Stomach (tissue), 4 donors: ENCODE measurements at regions not wholly inside any gene's neighbourhood (a gene's known extent, or its start where the extent isn't known, plus 50 kb on each side); places are given as distances from the start of the nearest gene placed in this dataset.

Source experiments
- CTCF ChIP-seq, 7 experiments: fragments of 450-650 bp in 4 of 7; fragments of 200-600 bp in 3 of 7; sonication (generic) in 3 of 7; IDR thresholded peaks; one replicate each; pipeline ENCODE4 v1.5.1; 2016 to 2019; ENCODE audit warnings: antibody characterized with exemption in 7 of 7, control low read depth in 2 of 7, mild to moderate bottlenecking in 1 of 7
- POLR2AphosphoS5 ChIP-seq, 3 donors: sonication (generic); formaldehyde crosslinking; IDR thresholded peaks; one replicate each; pipeline ENCODE4 v1.6.1; 2016; ENCODE audit warnings: antibody characterized with exemption in 3 of 3

GRCh38 chr16:50442221-50442620 lies 73.4 kb upstream of the BRD7 start:
- TF ChIP-seq POLR2AphosphoS5 (IDR thresholded peaks at IDR 0.05) (no peak), CTCF (IDR thresholded peaks at IDR 0.05) (no peak)
